ENCODE measurements at regions not wholly inside any gene's neighbourhood (a gene's known extent, or its start where the extent isn't known, plus 50 kb on each side); places are given as distances from the start of the nearest gene placed in this dataset.
"Not testable (repeated sequence)": the region's sequence is repeated elsewhere in the genome, so short reads cannot be mapped to it uniquely, and the experiment has no call there.

DNA sequence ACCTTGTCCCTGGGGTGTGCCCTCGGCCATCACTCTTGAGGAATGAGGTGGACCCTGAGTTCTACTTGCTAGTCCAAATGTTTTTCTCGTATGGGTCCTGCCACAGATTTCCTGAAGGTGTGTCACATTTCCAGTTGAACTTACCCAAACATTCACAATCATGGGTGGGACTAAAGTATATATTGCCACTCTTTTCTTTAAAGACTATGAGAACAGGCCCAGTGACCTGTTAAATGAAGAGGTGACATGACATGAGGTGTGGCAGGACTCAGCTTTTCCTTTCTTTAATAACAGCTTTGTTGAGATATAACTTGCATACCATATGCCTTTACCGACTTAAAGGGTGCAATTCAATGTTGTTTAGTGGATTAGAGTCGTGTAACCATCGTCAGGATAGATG lies 177.2 kb upstream of the EXOC2 start:
- no peak for DNase-seq
- 65% methylated on average over 2 of the region's 5 CpGs for WGBS (ENCODE audit: insufficient coverage)
- H3K9me3 ChIP-seq (ENCODE audit: control extremely low read depth in 1 of 5, control insufficient read depth in 4 of 5, insufficient read depth in 2 of 5, low read depth in 1 of 5, low read length in 4 of 5): peaks cover 0 to 3% (median 0%) of the 10 kb centered on the region in 5 experiments
- ChIA-PET CTCF (no interaction called here), POLR2A (no interaction called here)
- no peak overlapping the region for H3K4me3 ChIP-seq (ENCODE audit: control insufficient read depth in 1 of 7, extremely low read depth in 1 of 7, insufficient read depth in 4 of 7, low read depth in 2 of 7, low read length in 6 of 7)
- peaks cover 1 to 24% (median 3%) of the 10 kb centered on the region in 5 experiments for H3K27me3 ChIP-seq (replicated peaks in 2 of 5; ENCODE audit: control insufficient read depth in 4 of 5, insufficient read depth in 5 of 5, low read length in 4 of 5)
- H3K4me1 ChIP-seq (ENCODE audit: control extremely low read depth in 1 of 4, control insufficient read depth in 4 of 4, insufficient read depth in 4 of 4, low read length in 3 of 4): no peaks in the 10 kb centered on the region
- H3K27ac ChIP-seq (ENCODE audit: insufficient read depth in 1 of 2, low read depth in 1 of 2, low read length in 2 of 2, poor library complexity in 1 of 2, severe bottlenecking in 2 of 2): no peak overlapping the region
- no peaks in the 10 kb centered on the region for H3K36me3 ChIP-seq (ENCODE audit: control insufficient read depth in 4 of 4, insufficient read depth in 4 of 4, low read length in 3 of 4)

- H3K27me3 ChIP-seq (replicated peaks in 2 of 5; ENCODE audit: control insufficient read depth in 4 of 5, insufficient read depth in 5 of 5, low read length in 4 of 5): peaks cover under 1 to 34% (median 5%) of the 10 kb centered on the region in 5 experiments
- CTCF ChIA-PET: no interaction called here
- H3K4me3 ChIP-seq (ENCODE audit: control insufficient read depth in 1 of 7, extremely low read depth in 1 of 7, insufficient read depth in 4 of 7, low read depth in 2 of 7, low read length in 6 of 7): no peak overlapping the region
- peaks cover 0 to 3% (median 0%) of the 10 kb centered on the region in 5 experiments for H3K9me3 ChIP-seq (ENCODE audit: control extremely low read depth in 1 of 5, control insufficient read depth in 4 of 5, insufficient read depth in 2 of 5, low read depth in 1 of 5, low read length in 4 of 5)
- no peak overlapping the region for H3K27ac ChIP-seq (ENCODE audit: insufficient read depth in 1 of 2, low read depth in 1 of 2, low read length in 2 of 2, poor library complexity in 1 of 2, severe bottlenecking in 2 of 2)
- no peak for DNase-seq
- 91% methylated on average over 8 of the region's 8 CpGs for WGBS (ENCODE audit: insufficient coverage)
- POLR2A ChIA-PET: no interaction called here
- H3K4me1 ChIP-seq (ENCODE audit: control extremely low read depth in 1 of 4, control insufficient read depth in 4 of 4, insufficient read depth in 4 of 4, low read length in 3 of 4): no peaks in the 10 kb centered on the region
- H3K36me3 ChIP-seq (ENCODE audit: control insufficient read depth in 4 of 4, insufficient read depth in 4 of 4, low read length in 3 of 4): no peaks in the 10 kb centered on the region
These were observed 175.3 kb upstream of the EXOC2 start for GRCh38 chr6:868201-868600.

- Histone ChIP-seq H3K27me3 (replicated peaks in 2 of 5; ENCODE audit: control insufficient read depth in 4 of 5, insufficient read depth in 5 of 5, low read length in 4 of 5) (peaks cover 2 to 35% (median 6%) of the 10 kb centered on the region in 5 experiments), H3K4me3 (ENCODE audit: control insufficient read depth in 1 of 7, extremely low read depth in 1 of 7, insufficient read depth in 4 of 7, low read depth in 2 of 7, low read length in 6 of 7) (no peak overlapping the region), H3K27ac (ENCODE audit: insufficient read depth in 1 of 2, low read depth in 1 of 2, low read length in 2 of 2, poor library complexity in 1 of 2, severe bottlenecking in 2 of 2) (no peak overlapping the region), H3K9me3 (ENCODE audit: control extremely low read depth in 1 of 5, control insufficient read depth in 4 of 5, insufficient read depth in 2 of 5, low read depth in 1 of 5, low read length in 4 of 5) (peaks cover 0 to 3% (median 0%) of the 10 kb centered on the region in 5 experiments), H3K4me1 (ENCODE audit: control extremely low read depth in 1 of 4, control insufficient read depth in 4 of 4, insufficient read depth in 4 of 4, low read length in 3 of 4) (no peaks in the 10 kb centered on the region), H3K36me3 (ENCODE audit: control insufficient read depth in 4 of 4, insufficient read depth in 4 of 4, low read length in 3 of 4) (no peaks in the 10 kb centered on the region)
- DNase-seq: no peak
- ChIA-PET CTCF (no interaction called here), POLR2A (no interaction called here)
- WGBS (ENCODE audit: insufficient coverage): 100% methylated on average over 4 of the region's 6 CpGs
These were observed 174.4 kb upstream of the EXOC2 start for GRCh38 chr6:867378-867777.

DNA sequence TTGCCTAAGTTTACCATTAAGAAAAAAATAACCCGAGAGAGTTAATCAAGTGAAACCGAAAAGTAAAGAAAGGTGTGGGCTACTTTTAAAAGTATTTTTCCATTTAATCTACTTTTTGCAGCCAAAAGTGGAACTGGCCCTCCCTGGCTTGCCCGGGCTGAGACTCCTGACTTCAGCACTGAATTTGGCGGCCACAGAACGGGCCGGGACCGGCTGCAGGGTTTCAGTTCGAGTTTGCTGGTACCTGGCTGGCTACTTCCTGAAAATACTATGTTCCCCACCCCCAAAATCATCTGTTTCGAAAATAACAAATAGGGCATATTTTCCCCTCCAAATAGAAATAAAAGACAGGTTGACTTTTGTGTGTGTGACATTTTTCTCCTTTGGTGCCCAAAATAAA lies 173.4 kb upstream of the EXOC2 start:
- no peak overlapping the region for H3K27ac ChIP-seq (ENCODE audit: insufficient read depth in 1 of 2, low read depth in 1 of 2, low read length in 2 of 2, poor library complexity in 1 of 2, severe bottlenecking in 2 of 2)
- H3K4me3 ChIP-seq (ENCODE audit: control insufficient read depth in 1 of 7, extremely low read depth in 1 of 7, insufficient read depth in 4 of 7, low read depth in 2 of 7, low read length in 6 of 7): no peak overlapping the region
- 79% methylated on average over 4 of the region's 9 CpGs for WGBS (ENCODE audit: insufficient coverage)
- peaks cover 2 to 40% (median 6%) of the 10 kb centered on the region in 5 experiments for H3K27me3 ChIP-seq (replicated peaks in 2 of 5; ENCODE audit: control insufficient read depth in 4 of 5, insufficient read depth in 5 of 5, low read length in 4 of 5)
- DNase-seq: no peak
- no peaks in the 10 kb centered on the region for H3K36me3 ChIP-seq (ENCODE audit: control insufficient read depth in 4 of 4, insufficient read depth in 4 of 4, low read length in 3 of 4)
- POLR2A ChIA-PET: no interaction called here
- no peaks in the 10 kb centered on the region for H3K9me3 ChIP-seq (ENCODE audit: control extremely low read depth in 1 of 5, control insufficient read depth in 4 of 5, insufficient read depth in 2 of 5, low read depth in 1 of 5, low read length in 4 of 5)
- CTCF ChIA-PET: no interaction called here
- no peaks in the 10 kb centered on the region for H3K4me1 ChIP-seq (ENCODE audit: control extremely low read depth in 1 of 4, control insufficient read depth in 4 of 4, insufficient read depth in 4 of 4, low read length in 3 of 4)

DNA sequence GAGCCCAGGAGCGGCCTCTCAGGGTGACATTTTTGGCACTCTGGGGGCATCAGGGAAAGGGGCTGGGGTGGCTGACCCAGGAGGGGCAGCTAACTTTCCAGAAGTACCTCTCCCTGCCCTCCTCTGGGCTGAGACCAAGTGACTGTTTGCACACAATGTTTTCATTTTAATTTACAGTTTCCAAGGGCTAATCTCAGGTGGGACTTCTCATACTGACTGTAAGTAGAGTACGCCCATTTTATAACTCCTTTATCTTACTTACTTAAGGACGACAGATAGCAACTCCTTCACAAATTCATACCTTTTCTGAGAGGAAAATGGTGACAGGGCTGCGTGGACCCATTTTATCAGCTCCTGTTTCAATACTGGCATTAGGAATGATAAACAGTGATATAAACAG lies 172.9 kb upstream of the EXOC2 start:
- Histone ChIP-seq H3K4me3 (ENCODE audit: control insufficient read depth in 1 of 7, extremely low read depth in 1 of 7, insufficient read depth in 4 of 7, low read depth in 2 of 7, low read length in 6 of 7) (no peak overlapping the region), H3K27me3 (replicated peaks in 2 of 5; ENCODE audit: control insufficient read depth in 4 of 5, insufficient read depth in 5 of 5, low read length in 4 of 5) (peaks cover 2 to 44% (median 6%) of the 10 kb centered on the region in 5 experiments), H3K9me3 (ENCODE audit: control extremely low read depth in 1 of 5, control insufficient read depth in 4 of 5, insufficient read depth in 2 of 5, low read depth in 1 of 5, low read length in 4 of 5) (no peaks in the 10 kb centered on the region), H3K4me1 (ENCODE audit: control extremely low read depth in 1 of 4, control insufficient read depth in 4 of 4, insufficient read depth in 4 of 4, low read length in 3 of 4) (no peaks in the 10 kb centered on the region), H3K27ac (ENCODE audit: insufficient read depth in 1 of 2, low read depth in 1 of 2, low read length in 2 of 2, poor library complexity in 1 of 2, severe bottlenecking in 2 of 2) (no peak overlapping the region), H3K36me3 (ENCODE audit: control insufficient read depth in 4 of 4, insufficient read depth in 4 of 4, low read length in 3 of 4) (no peaks in the 10 kb centered on the region)
- WGBS (ENCODE audit: insufficient coverage): 100% methylated on average over 2 of the region's 4 CpGs
- DNase-seq: no peak
- CTCF ChIA-PET: no interaction called here
- POLR2A ChIA-PET: no interaction called here

- no CpG with 5 or more reads among the region's 2 CpGs for WGBS (ENCODE audit: insufficient coverage)
- Histone ChIP-seq H3K4me3 (ENCODE audit: control insufficient read depth in 1 of 7, extremely low read depth in 1 of 7, insufficient read depth in 4 of 7, low read depth in 2 of 7, low read length in 6 of 7) (no peak overlapping the region), H3K9me3 (ENCODE audit: control extremely low read depth in 1 of 5, control insufficient read depth in 4 of 5, insufficient read depth in 2 of 5, low read depth in 1 of 5, low read length in 4 of 5) (no peaks in the 10 kb centered on the region), H3K27ac (ENCODE audit: insufficient read depth in 1 of 2, low read depth in 1 of 2, low read length in 2 of 2, poor library complexity in 1 of 2, severe bottlenecking in 2 of 2) (no peak overlapping the region), H3K27me3 (replicated peaks in 2 of 5; ENCODE audit: control insufficient read depth in 4 of 5, insufficient read depth in 5 of 5, low read length in 4 of 5) (peaks cover 0 to 55% (median 7%) of the 10 kb centered on the region in 5 experiments), H3K36me3 (ENCODE audit: control insufficient read depth in 4 of 4, insufficient read depth in 4 of 4, low read length in 3 of 4) (no peaks in the 10 kb centered on the region), H3K4me1 (ENCODE audit: control extremely low read depth in 1 of 4, control insufficient read depth in 4 of 4, insufficient read depth in 4 of 4, low read length in 3 of 4) (no peaks in the 10 kb centered on the region)
- ChIA-PET CTCF (no interaction called here), POLR2A (no interaction called here)
- DNase-seq: no peak
These were observed 170.9 kb upstream of the EXOC2 start for GRCh38 chr6:863831-864230.

DNA sequence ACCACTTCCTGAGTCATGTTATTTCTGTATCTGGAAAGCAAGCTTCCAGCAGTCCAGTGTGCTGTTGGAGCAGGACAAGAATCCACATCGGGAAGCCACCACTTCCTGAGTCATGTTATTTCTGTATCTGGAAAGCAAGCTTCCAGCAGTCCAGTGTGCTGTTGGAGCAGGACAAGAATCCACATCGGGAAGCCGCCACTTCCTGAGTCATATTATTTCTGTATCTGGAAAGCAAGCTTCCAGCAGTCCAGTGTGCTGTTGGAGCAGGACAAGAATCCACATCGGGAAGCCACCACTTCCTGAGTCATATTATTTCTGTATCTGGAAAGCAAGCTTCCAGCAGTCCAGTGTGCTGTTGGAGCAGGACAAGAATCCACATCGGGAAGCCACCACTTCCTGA lies 170.2 kb upstream of the EXOC2 start:
- H3K27ac ChIP-seq (ENCODE audit: insufficient read depth in 1 of 2, low read depth in 1 of 2, low read length in 2 of 2, poor library complexity in 1 of 2, severe bottlenecking in 2 of 2); CTCF ChIA-PET: not testable (repeated sequence)

More for the DNA sequence above, 170.2 kb upstream of the EXOC2 start:
- DNase-seq; H3K4me1 ChIP-seq (ENCODE audit: control extremely low read depth in 1 of 4, control insufficient read depth in 4 of 4, insufficient read depth in 4 of 4, low read length in 3 of 4); H3K4me3 ChIP-seq (ENCODE audit: control insufficient read depth in 1 of 7, extremely low read depth in 1 of 7, insufficient read depth in 4 of 7, low read depth in 2 of 7, low read length in 6 of 7); H3K9me3 ChIP-seq (ENCODE audit: control extremely low read depth in 1 of 5, control insufficient read depth in 4 of 5, insufficient read depth in 2 of 5, low read depth in 1 of 5, low read length in 4 of 5); H3K36me3 ChIP-seq (ENCODE audit: control insufficient read depth in 4 of 4, insufficient read depth in 4 of 4, low read length in 3 of 4); POLR2A ChIA-PET: not testable (repeated sequence)
- 92% methylated on average over 2 of the region's 5 CpGs for WGBS (ENCODE audit: insufficient coverage)
- H3K27me3 ChIP-seq (replicated peaks in 2 of 5; ENCODE audit: control insufficient read depth in 4 of 5, insufficient read depth in 5 of 5, low read length in 4 of 5): peaks cover 0 to 57% (median 7%) of the 10 kb centered on the region in 5 experiments

All from common myeloid progenitor, CD34-positive (primary cell).